CD4-positive, alpha-beta T cell treated with Interleukin-6 for 4 hours (primary cell): ENCODE measurements at regions not wholly inside any gene's neighbourhood (a gene's known extent, or its start where the extent isn't known, plus 50 kb on each side); places are given as distances from the start of the nearest gene placed in this dataset.
A peak's percentile ranks its signal among the peaks of the same experiment; 100 is the strongest.

Experiments
- DNase-seq: peaks from one replicate; pipeline ENCODE4 v3.0.0-alpha.2; 2020; ENCODE audit warnings: mixed read lengths

DNA sequence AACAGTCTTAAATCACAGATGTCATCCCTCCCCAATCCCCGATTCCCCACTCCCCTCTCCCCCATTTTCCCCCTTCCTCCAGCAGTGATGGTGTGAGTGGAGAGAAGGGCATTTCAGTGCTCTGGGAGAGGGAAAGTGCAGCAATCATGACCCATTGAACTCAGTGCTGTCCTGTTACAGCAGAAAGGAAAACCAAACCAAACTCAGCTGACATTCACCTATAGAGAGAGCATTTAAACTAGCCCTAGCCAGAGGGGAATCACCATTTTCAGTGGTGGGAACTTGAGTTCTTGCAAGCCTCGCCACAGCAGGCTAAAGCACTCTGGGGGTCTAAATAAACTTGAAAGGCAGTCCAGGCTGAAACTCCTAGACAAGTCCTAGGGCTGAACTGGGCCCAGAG, 129.9 kb upstream of the COL21A1 start:
- no peak for DNase-seq

DNA sequence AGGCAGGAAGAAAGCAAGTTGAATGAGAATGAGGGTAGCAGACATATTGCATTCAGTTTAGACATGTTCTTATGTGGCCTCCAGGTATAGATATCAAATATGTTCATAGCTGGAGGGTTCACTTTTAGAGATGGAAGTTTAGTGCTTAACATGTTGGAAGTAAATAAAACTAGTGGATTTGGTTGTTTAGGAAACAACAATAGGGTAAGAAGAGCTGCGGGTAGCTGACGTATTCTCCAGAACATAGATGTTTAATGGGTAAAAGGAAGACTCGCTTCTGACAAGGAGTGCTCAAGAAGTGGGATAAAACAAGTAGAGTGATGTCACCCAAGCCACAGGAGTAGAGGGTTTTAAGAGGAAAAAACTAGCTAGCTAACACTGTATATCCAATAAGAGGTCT, 128.4 kb upstream of the COL21A1 start:
- DNase-seq = no peak

DNA sequence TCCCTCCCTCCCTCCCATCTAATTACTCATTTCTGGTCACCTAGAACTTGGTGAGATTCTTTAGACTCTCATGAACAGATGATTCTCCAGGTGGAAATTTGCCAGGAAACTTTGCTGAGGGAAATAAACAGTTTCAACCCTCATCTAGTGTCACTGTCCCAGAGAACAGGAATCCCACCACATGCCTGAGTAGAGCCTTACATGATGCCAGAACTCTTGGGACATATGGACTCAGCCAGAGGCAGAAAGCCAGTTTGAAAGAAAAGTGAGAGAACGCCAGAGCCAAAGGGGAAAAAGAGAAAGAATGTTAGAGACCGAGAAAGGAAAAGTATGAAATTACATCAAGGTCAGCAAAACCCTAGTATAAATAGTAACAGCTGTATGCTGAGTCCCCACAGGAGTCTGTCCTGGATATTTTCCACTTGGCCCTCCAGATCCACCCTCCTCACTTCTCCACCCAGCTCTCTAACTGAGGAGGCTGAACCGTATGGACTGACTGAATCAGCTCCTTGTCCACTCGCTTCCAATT, 127.5 kb upstream of the COL21A1 start:
- no peak for DNase-seq

DNA sequence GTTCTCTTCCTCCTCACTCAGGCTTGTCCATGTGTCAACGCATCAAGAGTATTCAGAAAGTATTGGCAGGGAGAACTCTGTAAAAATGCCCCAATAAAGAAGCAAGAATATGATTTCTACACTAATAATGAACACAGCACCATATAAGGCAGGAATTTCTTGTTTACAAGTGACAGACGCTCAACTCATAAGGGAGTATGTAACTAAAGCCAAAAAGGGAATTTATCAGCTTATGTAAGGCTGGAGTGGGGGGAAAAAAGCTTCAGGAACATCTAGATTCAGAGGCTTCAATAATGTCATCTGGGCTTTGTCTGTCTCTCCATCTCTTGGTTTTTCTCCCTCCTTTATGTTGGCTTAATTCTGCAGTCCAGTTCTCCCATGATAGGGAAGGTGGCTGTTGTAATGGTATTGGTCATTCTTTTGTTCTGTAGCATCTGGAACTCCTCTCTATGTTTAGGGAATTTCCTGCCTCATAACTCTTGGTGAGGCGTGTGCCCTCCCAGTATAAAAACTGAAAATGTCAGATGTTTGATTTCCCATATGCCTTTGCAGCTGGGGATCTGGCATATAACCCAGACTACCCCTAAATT, 125.1 kb upstream of the COL21A1 start:
- no peak for DNase-seq

DNA sequence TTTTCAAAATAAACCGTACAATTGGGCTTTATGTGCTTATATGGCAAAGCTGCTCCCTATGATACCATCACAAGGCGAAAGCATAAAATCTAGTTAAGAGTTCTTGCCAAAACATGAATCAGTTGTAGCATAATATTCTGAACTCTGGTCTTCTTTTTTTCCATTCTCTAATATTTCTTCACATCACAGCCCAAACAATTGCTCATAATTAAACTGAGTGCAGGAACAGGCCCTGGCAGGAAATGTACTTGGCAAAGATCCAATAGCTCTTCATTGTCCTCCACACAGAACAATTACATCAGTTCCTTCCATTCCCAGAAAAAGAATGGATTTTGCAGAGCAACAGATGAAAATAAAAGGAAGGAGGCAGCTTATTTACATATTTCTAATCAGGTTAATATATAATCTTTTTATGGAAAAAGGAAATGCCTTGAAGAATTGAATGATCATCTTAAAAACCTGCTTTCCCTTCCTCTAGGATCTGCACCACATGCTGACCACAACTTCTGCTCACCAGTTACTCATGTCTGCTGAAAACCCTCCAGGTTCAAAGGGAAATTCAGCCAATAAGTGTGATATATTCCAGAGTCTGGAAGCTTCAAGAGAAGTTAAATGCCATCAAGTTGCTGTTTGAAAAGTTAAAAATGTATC, 123.3 kb upstream of the COL21A1 start:
- DNase-seq = no peak

DNA sequence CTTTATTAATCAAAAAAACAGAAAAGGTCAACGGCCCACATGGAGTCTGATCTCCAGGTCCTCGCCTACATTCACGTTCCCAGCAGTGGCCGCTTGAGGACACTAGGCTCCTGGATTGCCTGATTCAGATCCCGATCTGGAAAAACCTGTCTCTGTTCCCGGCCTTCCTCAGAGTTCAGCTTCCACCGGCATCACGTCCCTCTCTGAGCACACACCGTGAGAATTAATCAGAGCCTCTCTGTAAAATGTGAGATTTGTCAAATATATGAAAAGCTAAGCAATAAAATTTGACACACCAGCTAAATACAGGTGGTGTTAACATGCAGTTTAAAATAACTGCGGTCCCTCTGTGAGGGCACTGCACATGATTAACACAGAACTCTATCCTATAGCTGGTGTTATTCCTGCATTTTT, 122.8 kb upstream of the COL21A1 start:
- DNase-seq = no peak

DNA sequence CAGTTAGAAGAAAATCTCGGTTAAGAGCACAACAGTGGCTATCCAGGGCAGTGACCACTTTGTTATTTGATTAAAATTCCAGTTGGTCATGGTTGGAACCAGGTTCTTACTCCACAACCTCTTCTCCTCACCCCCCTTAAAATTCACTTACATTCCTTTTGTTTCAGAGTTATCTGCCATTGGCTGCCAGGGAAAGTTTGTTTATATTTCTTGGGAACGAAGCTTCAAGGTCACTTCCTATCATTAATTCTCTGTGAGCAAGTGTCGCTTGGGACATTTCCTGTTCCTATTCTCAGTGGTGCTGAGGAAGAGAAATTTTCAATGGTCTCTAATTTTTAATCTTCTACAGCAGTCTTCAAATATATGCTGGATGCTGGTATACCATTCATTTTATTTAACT, 121.1 kb upstream of the COL21A1 start:
- no peak for DNase-seq

DNA sequence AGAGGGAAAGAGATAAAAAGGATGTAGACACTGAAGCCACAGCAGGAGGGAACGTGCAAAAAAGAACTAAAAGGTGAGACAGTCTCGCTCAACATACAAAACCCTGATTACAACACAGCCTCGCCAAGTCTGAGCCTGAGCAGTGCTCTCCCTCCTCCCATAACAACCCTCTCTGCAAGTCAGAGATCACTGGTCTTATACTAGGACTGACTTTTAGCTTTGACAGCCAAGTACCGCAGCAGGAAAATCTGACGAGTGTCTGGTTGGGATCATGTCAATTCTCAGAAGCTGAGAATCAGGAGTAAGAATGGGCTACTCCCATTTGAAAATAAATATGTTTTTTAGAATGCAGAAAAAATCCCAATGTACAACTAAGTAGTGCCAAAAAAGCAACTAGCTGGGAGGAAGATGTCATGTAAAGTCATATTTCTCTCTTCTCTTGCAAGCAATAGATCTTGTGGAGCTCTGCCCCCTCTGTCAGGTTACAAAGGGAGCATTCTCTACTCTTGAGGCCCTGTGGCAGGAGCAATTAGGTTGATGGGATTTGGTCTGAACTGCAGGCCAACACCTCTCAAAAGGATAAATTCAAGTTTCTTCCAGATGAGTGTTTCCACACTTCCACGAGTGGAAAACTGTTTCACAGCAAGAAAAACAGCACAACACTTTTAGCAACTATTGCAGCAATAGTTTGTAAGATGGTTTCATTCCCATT, 118.9 kb upstream of the COL21A1 start:
- no peak for DNase-seq

DNA sequence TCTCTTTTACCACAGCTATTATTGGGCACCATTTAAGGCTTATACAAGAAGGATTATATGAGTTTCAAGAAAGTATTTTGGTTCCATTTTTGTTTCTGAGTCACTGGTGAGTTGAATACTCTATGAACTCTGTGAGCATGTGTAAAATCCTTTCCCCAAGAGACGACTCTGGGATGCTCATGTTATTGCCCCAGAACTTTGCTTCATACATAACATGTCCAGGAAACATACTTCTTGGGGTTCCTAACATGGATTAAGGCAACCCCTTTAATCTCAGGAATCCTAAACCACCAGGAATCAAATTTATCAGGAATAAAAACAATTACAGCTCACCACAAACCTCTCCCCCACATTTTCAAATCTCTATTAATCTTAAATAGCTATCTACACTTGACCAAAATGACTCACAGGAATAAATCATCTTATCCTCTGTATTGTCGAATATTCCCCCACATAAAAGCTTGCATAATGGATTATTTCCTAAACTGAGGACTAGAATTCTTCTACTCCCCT, 117.5 kb upstream of the COL21A1 start:
- DNase-seq = no peak

DNA sequence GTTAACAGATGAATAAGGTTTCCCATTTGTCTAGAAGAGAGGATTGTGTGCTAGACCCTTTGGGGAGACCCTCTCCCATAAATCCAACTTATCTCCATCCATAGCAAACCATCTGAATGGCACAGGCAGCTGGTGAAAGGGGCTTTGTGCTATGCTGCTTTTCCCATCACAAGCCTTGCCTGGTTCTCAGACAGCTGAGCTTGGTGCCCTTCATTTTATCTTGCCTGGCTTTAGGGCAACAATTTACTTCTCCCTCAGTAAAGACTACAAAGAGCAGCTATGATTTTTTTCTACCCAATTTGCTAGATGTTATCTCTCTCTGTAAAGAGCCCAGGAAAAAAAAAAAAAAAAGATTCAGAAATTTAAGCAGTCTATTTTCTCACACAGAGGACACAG, 117.0 kb upstream of the COL21A1 start:
- no peak for DNase-seq

DNA sequence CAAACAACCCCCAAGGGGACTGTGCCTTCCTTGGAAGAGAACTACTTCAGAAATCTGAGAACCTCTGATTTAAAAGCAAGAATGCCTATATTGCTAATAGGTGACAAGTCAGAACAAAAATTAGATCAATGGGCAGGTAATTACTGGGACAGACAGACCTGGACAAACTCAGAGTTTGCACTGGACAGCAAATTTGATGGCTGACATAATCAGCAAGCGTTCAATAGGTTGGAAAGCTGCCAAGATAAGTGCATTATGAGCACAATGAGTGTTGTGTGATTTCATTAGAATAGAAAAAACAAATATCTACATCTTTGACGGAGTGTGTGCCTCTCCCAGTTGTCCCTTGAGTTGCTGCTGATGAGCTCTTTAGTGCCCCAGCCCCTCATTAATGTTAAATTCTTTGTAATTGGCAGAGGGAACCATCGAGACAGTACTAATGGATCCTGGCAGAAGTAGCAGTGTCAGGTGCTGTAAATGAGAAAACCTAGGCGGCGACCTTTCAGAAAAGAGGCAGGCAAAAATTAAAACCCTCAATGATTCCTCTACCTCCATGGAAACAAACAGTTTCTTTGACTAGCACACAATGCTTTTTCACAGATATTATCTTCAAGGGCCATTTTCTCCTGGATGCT, 116.5 kb upstream of the COL21A1 start:
- no peak for DNase-seq

DNA sequence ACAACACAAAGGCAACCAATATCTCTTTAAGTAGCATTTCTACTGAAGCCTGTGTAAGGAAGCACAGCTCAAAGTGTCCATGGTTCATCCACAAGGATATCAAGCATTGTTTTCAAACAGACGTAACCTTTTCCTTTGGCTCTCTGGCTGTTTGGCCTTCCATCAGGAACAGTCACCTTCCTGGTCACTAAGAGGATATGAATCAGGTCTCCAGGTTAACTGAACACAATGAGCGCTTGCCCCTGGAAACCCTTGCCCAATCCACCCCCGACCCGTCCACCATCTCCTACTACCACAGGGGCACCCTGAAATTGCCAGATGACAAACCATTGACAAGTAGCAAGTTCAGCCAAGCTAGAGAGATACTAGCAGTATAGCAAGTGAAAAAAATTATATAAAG, 114.4 kb upstream of the COL21A1 start:
- DNase-seq = no peak

DNA sequence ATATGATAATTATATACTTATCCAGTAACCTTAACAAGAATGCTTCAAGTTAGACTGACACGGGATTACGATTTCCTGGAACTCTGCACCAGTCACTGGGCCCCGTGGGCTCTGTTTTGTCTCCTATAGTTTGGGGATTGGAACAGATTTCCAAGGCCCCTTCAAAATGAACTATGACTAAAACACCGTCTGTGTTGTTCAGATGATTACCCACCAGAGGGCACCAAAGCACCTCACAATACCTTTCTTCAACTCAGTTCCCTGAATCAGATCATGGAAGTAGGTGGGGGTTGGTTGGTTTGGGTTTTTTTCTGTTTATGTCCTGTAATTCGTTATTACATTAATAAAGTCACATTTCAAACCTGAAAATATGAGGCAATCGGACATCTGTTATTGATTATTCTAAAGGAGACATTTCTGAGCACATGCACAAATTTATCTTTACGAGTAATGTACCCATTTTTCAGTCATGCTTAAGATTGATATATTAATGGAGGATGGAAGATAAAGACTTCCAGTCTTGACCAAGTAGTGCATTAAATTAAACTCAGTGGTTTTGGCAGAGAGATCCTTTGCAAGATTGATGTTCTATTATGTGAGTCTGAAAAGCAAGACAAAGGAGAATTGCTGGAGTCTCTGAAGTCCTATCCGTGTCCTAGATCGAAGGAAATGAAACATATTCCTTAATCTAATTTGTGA, 112.0 kb upstream of the COL21A1 start:
- peak; percentile 60 for DNase-seq

DNA sequence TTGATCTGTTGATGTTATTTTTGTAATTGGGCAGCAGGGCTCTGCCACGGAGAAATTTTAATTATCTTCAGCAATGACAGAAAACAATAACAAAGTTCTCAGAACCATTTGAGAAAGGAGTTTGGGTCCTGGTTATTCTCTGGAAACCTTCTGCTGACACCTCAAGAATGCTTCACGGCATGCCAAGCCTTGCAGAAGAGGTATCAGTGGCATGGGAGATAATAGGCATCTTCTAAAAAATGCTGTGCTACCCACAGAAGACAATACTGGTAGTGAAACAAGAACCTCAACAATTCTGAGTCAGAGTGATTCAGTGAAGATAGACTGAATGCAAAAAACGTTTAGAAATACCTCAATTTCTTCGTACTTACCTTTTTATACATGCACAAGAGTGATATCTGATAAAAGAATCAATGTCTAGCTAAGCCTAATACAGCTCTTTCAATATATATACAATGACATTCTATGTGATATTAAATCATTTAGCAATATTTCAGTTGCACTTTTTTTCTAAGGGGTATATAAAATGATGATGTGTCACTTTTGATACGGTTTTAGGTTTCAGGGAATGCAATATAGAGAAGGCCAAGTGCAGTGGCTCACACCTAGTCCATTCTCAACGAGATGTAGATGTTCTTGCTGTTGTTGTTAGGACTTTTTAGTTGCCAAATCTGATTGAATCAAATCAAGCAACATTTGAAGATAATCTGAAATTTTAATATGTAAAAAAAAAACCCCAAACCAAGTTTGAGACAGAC, 110.4 kb upstream of the COL21A1 start:
- no peak for DNase-seq

DNA sequence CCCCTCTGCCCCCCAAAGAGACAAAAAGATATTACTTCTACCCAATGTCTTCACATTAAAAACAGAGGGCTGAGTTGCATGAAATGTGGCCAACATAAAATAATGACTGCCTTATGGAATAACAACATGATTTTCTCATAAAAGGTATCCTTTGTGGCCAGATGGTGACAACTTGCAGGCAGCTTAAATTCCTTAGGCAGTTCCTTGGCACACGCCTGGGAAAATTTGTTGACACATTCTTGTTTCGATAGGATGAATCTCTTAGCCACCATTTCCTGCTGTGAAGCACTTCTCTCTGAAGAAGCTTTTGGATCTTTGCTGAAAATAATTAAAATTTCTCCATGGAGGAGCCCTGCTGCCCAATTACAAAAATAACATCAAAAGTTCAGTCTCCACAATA, 109.0 kb upstream of the COL21A1 start:
- DNase-seq = no peak

DNA sequence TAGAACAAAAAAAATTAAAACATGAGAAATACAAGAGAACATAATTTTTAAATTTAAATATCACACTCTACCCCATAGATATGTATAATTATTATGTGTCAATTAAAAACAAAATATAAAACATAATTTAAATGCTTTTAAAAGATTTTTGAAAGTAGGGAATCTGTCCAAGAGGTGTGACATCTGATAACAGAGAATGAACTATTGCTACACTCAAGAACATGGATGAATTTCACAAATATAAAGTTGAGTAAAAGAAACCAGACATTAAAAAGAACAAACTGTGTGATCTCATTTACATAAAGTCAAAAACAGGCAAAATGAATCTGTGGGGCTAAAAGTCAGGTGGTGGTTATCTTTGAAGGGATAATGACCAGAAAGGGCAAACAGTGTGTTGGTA, 106.5 kb upstream of the COL21A1 start:
- no peak for DNase-seq

DNA sequence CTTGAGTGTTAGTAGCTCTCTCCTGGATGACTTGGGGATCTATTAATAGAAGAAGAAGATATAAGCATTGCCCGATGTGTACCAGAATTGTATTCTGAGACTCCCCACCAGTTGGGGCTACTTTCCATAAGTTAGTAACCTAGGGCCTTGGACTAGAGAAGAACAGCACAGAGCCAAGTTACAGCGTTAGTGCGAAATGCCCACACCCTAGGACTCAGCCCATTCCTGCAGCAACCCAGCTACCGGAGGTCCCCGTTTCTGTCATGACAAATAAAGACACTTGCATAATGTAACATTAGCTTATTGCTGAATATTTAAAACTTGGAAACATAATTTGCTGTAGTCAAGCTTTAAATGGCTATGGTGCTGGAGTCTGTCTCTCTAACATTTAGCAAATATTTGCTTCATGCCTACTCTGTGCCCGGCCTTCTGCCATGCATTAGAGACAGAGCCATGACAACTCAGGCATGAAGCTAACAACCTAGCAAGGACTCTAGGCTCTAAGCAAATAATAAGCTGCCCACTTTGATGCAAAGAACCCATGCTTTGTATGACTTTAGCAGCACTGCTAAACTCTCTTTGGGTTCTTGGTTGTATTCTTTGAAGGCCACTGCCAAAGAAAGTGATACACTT, 103.4 kb upstream of the COL21A1 start:
- no peak for DNase-seq

DNA sequence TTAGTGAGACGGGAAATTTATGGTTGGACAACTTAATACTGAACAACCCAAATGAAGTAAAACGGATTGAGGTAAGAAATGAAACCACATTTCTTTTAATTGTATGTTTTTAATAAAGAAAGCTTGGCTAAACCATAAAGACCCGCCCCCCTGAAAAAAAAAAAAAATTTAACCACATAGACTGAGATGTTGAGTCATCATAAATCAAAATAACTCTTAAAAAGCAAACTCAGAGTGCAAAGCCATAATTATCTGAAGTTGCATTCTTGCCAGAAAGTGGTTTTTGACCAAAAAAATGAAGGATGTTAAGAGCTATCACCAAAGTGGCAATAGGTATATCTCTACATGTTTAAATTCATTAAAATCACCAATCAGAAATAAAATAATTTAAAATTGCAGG, 101.8 kb upstream of the COL21A1 start:
- no peak for DNase-seq

DNA sequence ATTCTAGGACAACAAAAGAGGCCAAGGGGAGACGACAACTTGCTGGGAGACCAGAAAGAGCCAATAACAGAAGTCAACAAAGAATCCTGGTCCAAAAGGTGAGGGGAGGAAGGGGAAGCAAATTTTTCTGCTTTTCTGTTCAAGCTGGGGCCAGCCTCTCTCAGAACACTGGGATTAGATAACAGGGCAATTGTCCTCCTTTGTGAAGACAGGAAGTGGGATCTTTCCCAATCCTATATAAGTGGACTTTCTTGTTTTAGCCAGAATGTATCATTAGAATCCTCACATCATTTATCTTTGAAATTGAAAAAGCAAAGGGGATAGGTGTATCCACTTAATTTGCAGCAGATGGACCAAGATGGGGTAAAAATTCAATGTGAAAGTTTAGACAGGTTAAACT, 101.2 kb upstream of the COL21A1 start:
- no peak for DNase-seq

DNA sequence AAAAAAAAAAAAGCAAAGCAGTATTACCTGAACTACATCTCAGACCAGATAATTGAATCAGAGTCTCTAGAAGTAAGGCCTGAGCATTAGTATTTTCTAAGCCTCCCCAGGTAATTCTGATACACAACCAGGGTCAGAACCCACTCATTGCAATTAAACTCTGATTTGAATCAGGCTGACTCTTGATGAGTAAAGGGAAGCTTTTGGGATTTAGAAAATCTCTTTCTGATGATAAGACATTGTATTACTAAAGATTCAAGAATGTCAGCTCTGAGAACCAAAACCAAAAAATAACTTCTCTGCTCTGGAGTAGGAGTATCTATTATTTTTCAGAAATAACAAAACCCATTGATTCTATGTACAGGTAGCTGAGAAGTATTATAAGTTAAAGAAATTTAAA, 100.1 kb upstream of the COL21A1 start:
- no peak for DNase-seq

DNA sequence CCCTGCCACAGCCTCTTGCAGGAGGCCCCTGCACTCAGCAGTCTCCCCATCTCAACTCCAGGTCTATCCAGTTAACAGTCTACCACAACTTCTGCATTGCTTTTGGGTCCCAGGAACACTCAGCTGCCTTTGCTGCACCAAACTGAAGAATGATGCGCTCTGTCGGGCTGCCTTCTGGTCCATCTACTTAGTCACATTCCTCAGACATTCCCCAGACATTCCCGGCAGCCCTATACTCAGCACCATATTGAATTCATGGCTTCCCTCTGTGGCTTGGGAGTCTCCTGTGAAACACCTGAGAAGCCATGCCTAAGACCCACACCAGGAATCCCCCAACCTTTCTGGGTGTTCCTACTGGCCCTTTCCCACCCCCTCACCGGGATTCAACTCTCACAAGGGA, 99.6 kb upstream of the COL21A1 start:
- no peak for DNase-seq
